Naive thymus-derived CD8-positive, alpha-beta T cell (primary cell): ENCODE measurements at regions not wholly inside any gene's neighbourhood (a gene's known extent, or its start where the extent isn't known, plus 50 kb on each side); places are given as distances from the start of the nearest gene placed in this dataset.

Source experiments
- ATAC-seq, 2 donors: fragments of 150-1000 bp; cut with Tn5 transposase in 1 of 2; sonication (Bioruptor Pico), chemical (Tn5 transposase) in 1 of 2; 1 replicate in 1 of 2; 2 replicates in 1 of 2; pipeline ENCODE4 v1.10.0; 2021; ENCODE audit warnings: mild to moderate bottlenecking in 2 of 2, moderate library complexity in 2 of 2
- POLR2A ChIA-PET: fragments of 350-600 bp; sonication (Branson Sonifier 250); formaldehyde crosslinking; loops from one replicate; lab custom pipeline; 2021; ENCODE audit warnings: antibody characterized with exemption; lab: Charles Lee
- DNase-seq, 10 donors: peaks; one replicate each; pipeline versions ENCODE4 v3.0.0 to v3.0.0-alpha.2; 2020 to 2022
- H3K27ac Mint-ChIP-seq, 10 donors: one replicate each; pipeline ENCODE4 v1.8.0; 2020 to 2022; ENCODE audit warnings: mild to moderate bottlenecking in 10 of 10, mixed read lengths in 10 of 10, moderate library complexity in 4 of 10, inconsistent platforms in 1 of 10
- H3K27me3 Mint-ChIP-seq, 5 donors: one replicate each; pipeline ENCODE4 v1.8.0; 2021 to 2022; ENCODE audit warnings: mixed read lengths in 5 of 5
- H3K36me3 Mint-ChIP-seq, 3 donors: one replicate each; pipeline ENCODE4 v1.8.0; 2020 to 2022; ENCODE audit warnings: mixed read lengths in 3 of 3, mild to moderate bottlenecking in 2 of 3, inconsistent platforms in 1 of 3
- H3K4me1 Mint-ChIP-seq, 4 donors: one replicate each; pipeline ENCODE4 v1.8.0; 2021 to 2022; ENCODE audit warnings: mixed read lengths in 4 of 4
- H3K4me3 Mint-ChIP-seq, 10 donors: one replicate each; pipeline ENCODE4 v1.8.0; 2020 to 2022; ENCODE audit warnings: mild to moderate bottlenecking in 10 of 10, mixed read lengths in 10 of 10, moderate library complexity in 6 of 10, inconsistent platforms in 1 of 10
- H3K9me3 Mint-ChIP-seq, 9 donors: one replicate each; pipeline ENCODE4 v1.8.0; 2020 to 2022; ENCODE audit warnings: mixed read lengths in 9 of 9, mild to moderate bottlenecking in 3 of 9, inconsistent platforms in 1 of 9, moderate library complexity in 1 of 9

GRCh38 chr18:39945076-39945475 is 2010.0 kb upstream of the PIK3C3 start:
- Mint-ChIP-seq H3K4me1 (peaks cover 0 to 1% (median 0%) of the 10 kb centered on the region in 4 donors), H3K27ac (no peak overlapping the region), H3K36me3 (no peaks in the 10 kb centered on the region), H3K27me3 (no peaks in the 10 kb centered on the region), H3K9me3 (peaks cover 0 to 30% (median 4%) of the 10 kb centered on the region in 9 donors), H3K4me3 (no peak overlapping the region)
- ATAC-seq (no peak), DNase-seq (no peak)
- POLR2A ChIA-PET: no interaction called here

GRCh38 chr18:39942702-39943101 is 2012.3 kb upstream of the PIK3C3 start:
- POLR2A ChIA-PET: no interaction called here
- H3K27me3 Mint-ChIP-seq: no peaks in the 10 kb centered on the region
- peaks cover 3 to 15% (median 8%) of the 10 kb centered on the region in 9 donors for H3K9me3 Mint-ChIP-seq
- ATAC-seq (no peak), DNase-seq (no peak)
- no peak overlapping the region for H3K4me3 Mint-ChIP-seq
- no peak overlapping the region for H3K27ac Mint-ChIP-seq
- H3K4me1 Mint-ChIP-seq: peaks cover 0 to 1% (median 0%) of the 10 kb centered on the region in 4 donors
- H3K36me3 Mint-ChIP-seq: no peaks in the 10 kb centered on the region

GRCh38 chr18:39938676-39939608 is 2016.1 kb upstream of the PIK3C3 start:
- peaks cover 0 to 1% (median 0%) of the 10 kb centered on the region in 4 donors for H3K4me1 Mint-ChIP-seq
- POLR2A ChIA-PET: no interaction called here
- no peak overlapping the region for H3K27ac Mint-ChIP-seq
- no peak for ATAC-seq
- no peak overlapping the region for H3K4me3 Mint-ChIP-seq
- H3K9me3 Mint-ChIP-seq: peaks cover 3 to 36% (median 9%) of the 10 kb centered on the region in 9 donors
- H3K36me3 Mint-ChIP-seq: no peaks in the 10 kb centered on the region
- no peaks in the 10 kb centered on the region for H3K27me3 Mint-ChIP-seq
- DNase-seq: no peak

- DNase-seq: no peak
- POLR2A ChIA-PET: no interaction called here
- no peak overlapping the region for H3K4me3 Mint-ChIP-seq
- H3K27ac Mint-ChIP-seq: no peak overlapping the region
- H3K9me3 Mint-ChIP-seq: peaks cover 3 to 39% (median 9%) of the 10 kb centered on the region in 9 donors
- no peaks in the 10 kb centered on the region for H3K36me3 Mint-ChIP-seq
- no peak for ATAC-seq
- H3K4me1 Mint-ChIP-seq: no peaks in the 10 kb centered on the region
- H3K27me3 Mint-ChIP-seq: no peaks in the 10 kb centered on the region
These were observed 2019.4 kb upstream of the PIK3C3 start for GRCh38 chr18:39935598-39935997.

- Mint-ChIP-seq H3K36me3 (peaks cover 0 to 2% (median 0%) of the 10 kb centered on the region in 3 donors), H3K27me3 (no peaks in the 10 kb centered on the region), H3K9me3 (peaks cover 0 to 18% (median 2%) of the 10 kb centered on the region in 9 donors), H3K4me3 (no peak overlapping the region), H3K4me1 (no peaks in the 10 kb centered on the region), H3K27ac (no peak overlapping the region)
- POLR2A ChIA-PET: no interaction called here
- no peak for DNase-seq
- no peak for ATAC-seq
These were observed 2036.2 kb upstream of the PIK3C3 start for GRCh38 chr18:39918847-39919246.

GRCh38 chr18:39913672-39914366 is 2041.2 kb upstream of the PIK3C3 start:
- ATAC-seq: no peak
- no peaks in the 10 kb centered on the region for H3K27me3 Mint-ChIP-seq

GRCh38 chr18:39911716-39912115 is 2043.3 kb upstream of the PIK3C3 start:
- POLR2A ChIA-PET: no interaction called here
- H3K27me3 Mint-ChIP-seq: no peaks in the 10 kb centered on the region
- no peaks in the 10 kb centered on the region for H3K4me1 Mint-ChIP-seq
- DNase-seq (no peak), ATAC-seq (no peak)
- H3K36me3 Mint-ChIP-seq: no peaks in the 10 kb centered on the region
- no peak overlapping the region for H3K27ac Mint-ChIP-seq
- peaks cover 2 to 42% (median 10%) of the 10 kb centered on the region in 9 donors for H3K9me3 Mint-ChIP-seq
- H3K4me3 Mint-ChIP-seq: no peak overlapping the region

More at GRCh38 chr18:39913672-39914366, 2041.2 kb upstream of the PIK3C3 start:
- Mint-ChIP-seq H3K9me3 (peaks cover 2 to 37% (median 10%) of the 10 kb centered on the region in 9 donors), H3K4me1 (no peaks in the 10 kb centered on the region), H3K4me3 (no peak overlapping the region), H3K27ac (no peak overlapping the region), H3K36me3 (no peaks in the 10 kb centered on the region)
- no peak for DNase-seq
- POLR2A ChIA-PET: no interaction called here

- Mint-ChIP-seq H3K27ac (no peak overlapping the region), H3K36me3 (no peaks in the 10 kb centered on the region), H3K27me3 (no peaks in the 10 kb centered on the region), H3K4me1 (no peaks in the 10 kb centered on the region), H3K4me3 (no peak overlapping the region), H3K9me3 (peaks cover 2 to 36% (median 8%) of the 10 kb centered on the region in 9 donors)
- ATAC-seq: no peak
- no peak for DNase-seq
- POLR2A ChIA-PET: no interaction called here
These were observed 2045.3 kb upstream of the PIK3C3 start for GRCh38 chr18:39909706-39910105.

- no peak for ATAC-seq
- Mint-ChIP-seq H3K4me3 (no peak overlapping the region), H3K27me3 (no peaks in the 10 kb centered on the region), H3K4me1 (no peaks in the 10 kb centered on the region), H3K27ac (no peak overlapping the region), H3K36me3 (no peaks in the 10 kb centered on the region), H3K9me3 (peaks cover 0 to 11% (median 3%) of the 10 kb centered on the region in 9 donors)
- POLR2A ChIA-PET: no interaction called here
- no peak for DNase-seq
These were observed 2068.9 kb upstream of the PIK3C3 start for GRCh38 chr18:39886136-39886535.

- DNase-seq: no peak
- H3K4me3 Mint-ChIP-seq: no peak overlapping the region
- H3K9me3 Mint-ChIP-seq: peaks cover 0 to 16% (median 6%) of the 10 kb centered on the region in 9 donors
- no peak overlapping the region for H3K27ac Mint-ChIP-seq
- peaks cover 0 to 5% (median 0%) of the 10 kb centered on the region in 5 donors for H3K27me3 Mint-ChIP-seq
- H3K4me1 Mint-ChIP-seq: no peaks in the 10 kb centered on the region
- no peak for ATAC-seq
- no peaks in the 10 kb centered on the region for H3K36me3 Mint-ChIP-seq
- POLR2A ChIA-PET: no interaction called here
These were observed 2082.4 kb upstream of the PIK3C3 start for GRCh38 chr18:39872651-39873050.

- no peak for DNase-seq
These were observed 2083.1 kb upstream of the PIK3C3 start for GRCh38 chr18:39871961-39872360.

GRCh38 chr18:39870591-39870990 is 2084.4 kb upstream of the PIK3C3 start:
- POLR2A ChIA-PET: no interaction called here
- H3K36me3 Mint-ChIP-seq: no peaks in the 10 kb centered on the region
- ATAC-seq: no peak

More at GRCh38 chr18:39871961-39872360, 2083.1 kb upstream of the PIK3C3 start:
- peaks cover 0 to 5% (median 0%) of the 10 kb centered on the region in 5 donors for H3K27me3 Mint-ChIP-seq
- ATAC-seq: no peak
- H3K4me1 Mint-ChIP-seq: no peaks in the 10 kb centered on the region
- H3K36me3 Mint-ChIP-seq: no peaks in the 10 kb centered on the region
- peaks cover 0 to 16% (median 6%) of the 10 kb centered on the region in 9 donors for H3K9me3 Mint-ChIP-seq
- no peak overlapping the region for H3K4me3 Mint-ChIP-seq
- no peak overlapping the region for H3K27ac Mint-ChIP-seq
- POLR2A ChIA-PET: no interaction called here

GRCh38 chr18:39863916-39864315 is 2091.1 kb upstream of the PIK3C3 start:
- no peak overlapping the region for H3K27ac Mint-ChIP-seq
- H3K4me3 Mint-ChIP-seq: no peak overlapping the region
- peaks cover 0 to 6% (median 0%) of the 10 kb centered on the region in 9 donors for H3K9me3 Mint-ChIP-seq
- no peaks in the 10 kb centered on the region for H3K4me1 Mint-ChIP-seq
- no peak for DNase-seq
- H3K27me3 Mint-ChIP-seq: no peaks in the 10 kb centered on the region
- no peaks in the 10 kb centered on the region for H3K36me3 Mint-ChIP-seq
- POLR2A ChIA-PET: no interaction called here
- ATAC-seq: no peak

More at GRCh38 chr18:39870591-39870990, 2084.4 kb upstream of the PIK3C3 start:
- Mint-ChIP-seq H3K27me3 (peaks cover 0 to 5% (median 0%) of the 10 kb centered on the region in 5 donors), H3K4me3 (no peak overlapping the region), H3K4me1 (no peaks in the 10 kb centered on the region), H3K27ac (no peak overlapping the region), H3K9me3 (peaks cover 0 to 15% (median 6%) of the 10 kb centered on the region in 9 donors)
- DNase-seq: no peak
